ENCODE measurements at regions not wholly inside any gene's neighbourhood (a gene's known extent, or its start where the extent isn't known, plus 50 kb on each side); places are given as distances from the start of the nearest gene placed in this dataset.

DNA sequence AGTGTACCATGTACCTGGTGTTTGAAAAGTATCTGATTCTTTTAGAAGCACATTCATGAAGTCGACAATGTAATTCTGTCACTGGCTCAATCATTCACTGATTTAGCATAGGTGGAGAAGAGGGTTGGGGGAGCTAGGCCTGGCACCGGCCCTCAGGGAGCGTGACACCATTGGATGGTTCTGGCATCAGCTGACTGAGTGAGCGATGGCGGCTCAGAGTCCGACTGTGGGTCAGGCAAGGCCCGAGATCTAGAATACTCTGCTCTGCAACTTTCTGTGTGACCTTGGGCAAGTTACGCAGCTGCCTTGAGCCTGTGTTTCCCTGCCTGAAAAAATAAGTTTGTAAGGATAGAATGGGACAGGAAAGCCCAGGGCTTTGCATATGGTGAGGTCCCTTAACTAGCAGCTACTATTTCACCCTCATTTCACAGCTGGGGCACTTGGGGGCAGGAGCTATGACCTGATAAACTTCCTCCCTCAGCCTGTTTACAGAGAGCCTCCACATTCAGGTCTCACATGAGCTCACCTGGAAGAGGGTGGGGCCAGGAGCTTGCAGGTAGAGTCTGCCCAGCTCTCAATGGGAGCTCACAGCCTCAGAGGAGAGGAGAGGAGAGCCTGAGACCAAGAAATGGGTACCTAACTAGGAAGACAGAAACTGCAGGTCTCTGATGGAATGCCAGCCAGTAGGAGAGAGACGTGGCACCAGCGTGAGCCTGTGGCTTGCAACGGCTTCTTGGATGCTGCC lies 153.7 kb upstream of the TLE3 start:
- no peak for DNase-seq
- no peaks in the 10 kb centered on the region for H3K27me3 ChIP-seq (ENCODE audit: insufficient read depth, low read depth, severe bottlenecking)
- no peaks in the 10 kb centered on the region for H3K36me3 ChIP-seq
- TF ChIP-seq, protein P1, sequence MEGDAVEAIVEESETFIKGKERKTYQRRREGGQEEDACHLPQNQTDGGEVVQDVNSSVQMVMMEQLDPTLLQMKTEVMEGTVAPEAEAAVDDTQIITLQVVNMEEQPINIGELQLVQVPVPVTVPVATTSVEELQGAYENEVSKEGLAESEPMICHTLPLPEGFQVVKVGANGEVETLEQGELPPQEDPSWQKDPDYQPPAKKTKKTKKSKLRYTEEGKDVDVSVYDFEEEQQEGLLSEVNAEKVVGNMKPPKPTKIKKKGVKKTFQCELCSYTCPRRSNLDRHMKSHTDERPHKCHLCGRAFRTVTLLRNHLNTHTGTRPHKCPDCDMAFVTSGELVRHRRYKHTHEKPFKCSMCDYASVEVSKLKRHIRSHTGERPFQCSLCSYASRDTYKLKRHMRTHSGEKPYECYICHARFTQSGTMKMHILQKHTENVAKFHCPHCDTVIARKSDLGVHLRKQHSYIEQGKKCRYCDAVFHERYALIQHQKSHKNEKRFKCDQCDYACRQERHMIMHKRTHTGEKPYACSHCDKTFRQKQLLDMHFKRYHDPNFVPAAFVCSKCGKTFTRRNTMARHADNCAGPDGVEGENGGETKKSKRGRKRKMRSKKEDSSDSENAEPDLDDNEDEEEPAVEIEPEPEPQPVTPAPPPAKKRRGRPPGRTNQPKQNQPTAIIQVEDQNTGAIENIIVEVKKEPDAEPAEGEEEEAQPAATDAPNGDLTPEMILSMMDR (IDR thresholded peaks at IDR 0.05; ENCODE audit: low read depth, low read length): no peak
- H3K27ac ChIP-seq: no peak overlapping the region
- no peak overlapping the region for H3K4me3 ChIP-seq (ENCODE audit: low read depth, low read length)
- no peaks in the 10 kb centered on the region for H3K9me3 ChIP-seq (ENCODE audit: severe bottlenecking)

GRCh38 chr15:70250208-70251201 lies 152.8 kb upstream of the TLE3 start:
- Histone ChIP-seq H3K27ac (no peak overlapping the region), H3K9me3 (ENCODE audit: severe bottlenecking) (no peaks in the 10 kb centered on the region), H3K4me3 (ENCODE audit: low read depth, low read length) (no peak overlapping the region), H3K36me3 (no peaks in the 10 kb centered on the region), H3K27me3 (ENCODE audit: insufficient read depth, low read depth, severe bottlenecking) (no peaks in the 10 kb centered on the region)
- TF ChIP-seq, protein P1 (IDR thresholded peaks at IDR 0.05; ENCODE audit: low read depth, low read length): no peak
- DNase-seq: no peak

GRCh38 chr15:70249616-70250015 lies 151.9 kb upstream of the TLE3 start:
- Histone ChIP-seq H3K9me3 (ENCODE audit: severe bottlenecking) (no peaks in the 10 kb centered on the region), H3K36me3 (no peaks in the 10 kb centered on the region), H3K27me3 (ENCODE audit: insufficient read depth, low read depth, severe bottlenecking) (no peaks in the 10 kb centered on the region), H3K4me3 (ENCODE audit: low read depth, low read length) (no peak overlapping the region), H3K27ac (no peak overlapping the region)
- no peak for DNase-seq
- TF ChIP-seq, protein P1 (IDR thresholded peaks at IDR 0.05; ENCODE audit: low read depth, low read length): no peak

- H3K27me3 ChIP-seq (ENCODE audit: insufficient read depth, low read depth, severe bottlenecking): no peaks in the 10 kb centered on the region
- peak overlapping the region; percentile 32; the same call in 1 of the 2 replicates for H3K27ac ChIP-seq
Measured at GRCh38 chr15:70248116-70249025, 150.7 kb upstream of the TLE3 start.

GRCh38 chr15:70247281-70247680 lies 149.6 kb upstream of the TLE3 start:
- Histone ChIP-seq H3K4me3 (ENCODE audit: low read depth, low read length) (no peak overlapping the region), H3K27me3 (ENCODE audit: insufficient read depth, low read depth, severe bottlenecking) (no peaks in the 10 kb centered on the region), H3K9me3 (ENCODE audit: severe bottlenecking) (no peaks in the 10 kb centered on the region), H3K36me3 (no peaks in the 10 kb centered on the region), H3K27ac (no peak overlapping the region)
- TF ChIP-seq, protein P1 (IDR thresholded peaks at IDR 0.05; ENCODE audit: low read depth, low read length): no peak
- DNase-seq: no peak

More at GRCh38 chr15:70248116-70249025, 150.7 kb upstream of the TLE3 start:
- Histone ChIP-seq H3K9me3 (ENCODE audit: severe bottlenecking) (no peaks in the 10 kb centered on the region), H3K36me3 (no peaks in the 10 kb centered on the region), H3K4me3 (ENCODE audit: low read depth, low read length) (no peak overlapping the region)
- TF ChIP-seq, protein P1 (IDR thresholded peaks at IDR 0.05; ENCODE audit: low read depth, low read length): no peak
- peak; percentile 83 for DNase-seq

Data from WERI-Rb-1 (cell line).